Hepatocyte (in vitro differentiated cells): ENCODE measurements at regions not wholly inside any gene's neighbourhood (a gene's known extent, or its start where the extent isn't known, plus 50 kb on each side); places are given as distances from the start of the nearest gene placed in this dataset.

Source experiments
- DNase-seq: peaks from one replicate; pipeline ENCODE4 v3.0.0-alpha.2; 2016; ENCODE audit warnings: low spot score
- H2AFZ ChIP-seq: fragments of 200-600 bp; sonication (generic); 2 replicates; pipeline ENCODE4 v1.6.0; 2016; ENCODE audit warnings: antibody characterized with exemption, mild to moderate bottlenecking
- H3K27ac ChIP-seq: fragments of 200-600 bp; sonication (generic); 2 replicates; pipeline ENCODE4 v1.5.1; 2016; ENCODE audit warnings: mild to moderate bottlenecking
- H3K27me3 ChIP-seq: fragments of 200-600 bp; sonication (generic); 2 replicates; pipeline ENCODE4 v1.6.1; 2016
- H3K36me3 ChIP-seq: fragments of 200-600 bp; sonication (generic); replicated peaks from 2 replicates; pipeline ENCODE4 v1.5.1; 2016; ENCODE audit warnings: low read depth; ENCODE audit not compliant: insufficient read depth
- H3K4me1 ChIP-seq: fragments of 200-600 bp; sonication (generic); 2 replicates; pipeline ENCODE4 v1.5.1; 2016; ENCODE audit warnings: mild to moderate bottlenecking, moderate library complexity; ENCODE audit not compliant: insufficient read depth
- H3K4me2 ChIP-seq: fragments of 200-600 bp; sonication (generic); 2 replicates; pipeline ENCODE4 v1.6.0; 2016
- H3K4me3 ChIP-seq: fragments of 200-600 bp; sonication (generic); 2 replicates; pipeline ENCODE4 v1.5.1; 2016; ENCODE audit warnings: mild to moderate bottlenecking
- H3K79me2 ChIP-seq: fragments of 200-600 bp; sonication (generic); 2 replicates; pipeline ENCODE4 v1.6.0; 2017; ENCODE audit warnings: mild to moderate bottlenecking
- H3K9me2 ChIP-seq: fragments of 200-600 bp; sonication (generic); replicated peaks from 2 replicates; pipeline ENCODE4 v1.6.0; 2017; ENCODE audit warnings: mild to moderate bottlenecking; ENCODE audit not compliant: insufficient read depth
- H3K9me3 ChIP-seq: fragments of 200-600 bp; sonication (generic); 2 replicates; pipeline ENCODE4 v1.5.1; 2016; ENCODE audit warnings: low read depth, mild to moderate bottlenecking
- H4K20me1 ChIP-seq: fragments of 200-600 bp; sonication (generic); 2 replicates; pipeline ENCODE4 v1.6.0; 2016; ENCODE audit warnings: mild to moderate bottlenecking; ENCODE audit not compliant: insufficient read depth, poor library complexity, severe bottlenecking
- EZH2 ChIP-seq: fragments of 200-600 bp; sonication (generic); IDR thresholded peaks from 2 replicates; pipeline ENCODE4 v1.6.1; 2016; ENCODE audit warnings: antibody characterized with exemption, mild to moderate bottlenecking, borderline replicate concordance
- EZH2phosphoT487 ChIP-seq: fragments of 200-600 bp; sonication (generic); IDR thresholded peaks from one replicate; pipeline ENCODE4 v1.6.1; 2018; ENCODE audit warnings: antibody characterized with exemption, mild to moderate bottlenecking, low read depth, moderate library complexity; ENCODE audit not compliant: unreplicated experiment, severe bottlenecking
- WGBS: methylation state at CpG from one replicate; pipeline ENCODE4 v1.1.6; 2016; ENCODE audit warnings: low lambda C conversion rate; ENCODE audit errors: missing lambda C conversion rate; 5-methylcytosine and 5-hydroxymethylcytosine counted together
- TF ChIP-seq, protein P1 (sequence below): fragments of 200-600 bp; sonication (generic); IDR thresholded peaks from 2 replicates; pipeline ENCODE4 v1.5.1; 2016; ENCODE audit warnings: antibody characterized with exemption, mild to moderate bottlenecking; ENCODE audit not compliant: poor library complexity

- WGBS: 76% methylated on average over 14 of the region's 14 CpGs
- Histone ChIP-seq H3K36me3 (no peaks in the 10 kb centered on the region), H3K79me2 (no peaks in the 10 kb centered on the region), H3K4me1 (peaks cover 70% of the 10 kb centered on the region), H2AFZ (no peak overlapping the region), H4K20me1 (no peaks in the 10 kb centered on the region), H3K9me2 (no peaks in the 10 kb centered on the region), H3K4me2 (peak overlapping the region; percentile 49), H3K27ac (peak overlapping the region; percentile 84), H3K27me3 (no peaks in the 10 kb centered on the region), H3K4me3 (no peak overlapping the region), H3K9me3 (no peaks in the 10 kb centered on the region)
- TF ChIP-seq EZH2phosphoT487: no peak
- TF ChIP-seq, protein P1, sequence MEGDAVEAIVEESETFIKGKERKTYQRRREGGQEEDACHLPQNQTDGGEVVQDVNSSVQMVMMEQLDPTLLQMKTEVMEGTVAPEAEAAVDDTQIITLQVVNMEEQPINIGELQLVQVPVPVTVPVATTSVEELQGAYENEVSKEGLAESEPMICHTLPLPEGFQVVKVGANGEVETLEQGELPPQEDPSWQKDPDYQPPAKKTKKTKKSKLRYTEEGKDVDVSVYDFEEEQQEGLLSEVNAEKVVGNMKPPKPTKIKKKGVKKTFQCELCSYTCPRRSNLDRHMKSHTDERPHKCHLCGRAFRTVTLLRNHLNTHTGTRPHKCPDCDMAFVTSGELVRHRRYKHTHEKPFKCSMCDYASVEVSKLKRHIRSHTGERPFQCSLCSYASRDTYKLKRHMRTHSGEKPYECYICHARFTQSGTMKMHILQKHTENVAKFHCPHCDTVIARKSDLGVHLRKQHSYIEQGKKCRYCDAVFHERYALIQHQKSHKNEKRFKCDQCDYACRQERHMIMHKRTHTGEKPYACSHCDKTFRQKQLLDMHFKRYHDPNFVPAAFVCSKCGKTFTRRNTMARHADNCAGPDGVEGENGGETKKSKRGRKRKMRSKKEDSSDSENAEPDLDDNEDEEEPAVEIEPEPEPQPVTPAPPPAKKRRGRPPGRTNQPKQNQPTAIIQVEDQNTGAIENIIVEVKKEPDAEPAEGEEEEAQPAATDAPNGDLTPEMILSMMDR: no peak
- no peak for TF ChIP-seq EZH2
- peak; percentile 42 for DNase-seq
Measured at GRCh38 chr2:8538931-8539621, 142.8 kb upstream of the ID2 start.

- TF ChIP-seq, protein P1: peak; percentile 29
- TF ChIP-seq EZH2: no peak
- peak overlapping the region; percentile 49 for H3K4me2 ChIP-seq
- H3K9me3 ChIP-seq: no peaks in the 10 kb centered on the region
- DNase-seq: peak; percentile 78
- H3K79me2 ChIP-seq: no peaks in the 10 kb centered on the region
- 67% methylated on average over 14 of the region's 14 CpGs for WGBS
- no peaks in the 10 kb centered on the region for H3K36me3 ChIP-seq
- H3K27ac ChIP-seq: peak overlapping the region; percentile 84
- peaks cover 64% of the 10 kb centered on the region for H3K4me1 ChIP-seq
- no peaks in the 10 kb centered on the region for H4K20me1 ChIP-seq
- H3K27me3 ChIP-seq: no peaks in the 10 kb centered on the region
- no peak overlapping the region for H2AFZ ChIP-seq
- H3K4me3 ChIP-seq: no peak overlapping the region
- no peaks in the 10 kb centered on the region for H3K9me2 ChIP-seq
Measured at GRCh38 chr2:8539743-8540551, 141.9 kb upstream of the ID2 start.

- Histone ChIP-seq H3K4me2 (no peak overlapping the region), H3K27me3 (no peaks in the 10 kb centered on the region), H3K79me2 (no peaks in the 10 kb centered on the region), H3K4me1 (peaks cover 58% of the 10 kb centered on the region), H4K20me1 (no peaks in the 10 kb centered on the region), H3K27ac (peak overlapping the region; percentile 84), H2AFZ (no peak overlapping the region), H3K9me2 (no peaks in the 10 kb centered on the region), H3K36me3 (no peaks in the 10 kb centered on the region), H3K9me3 (no peaks in the 10 kb centered on the region), H3K4me3 (no peak overlapping the region)
- no peak for DNase-seq
- TF ChIP-seq EZH2phosphoT487: no peak
- 100% methylated on average over 2 of the region's 2 CpGs for WGBS
Measured at GRCh38 chr2:8540552-8541055, 141.3 kb upstream of the ID2 start.

DNA sequence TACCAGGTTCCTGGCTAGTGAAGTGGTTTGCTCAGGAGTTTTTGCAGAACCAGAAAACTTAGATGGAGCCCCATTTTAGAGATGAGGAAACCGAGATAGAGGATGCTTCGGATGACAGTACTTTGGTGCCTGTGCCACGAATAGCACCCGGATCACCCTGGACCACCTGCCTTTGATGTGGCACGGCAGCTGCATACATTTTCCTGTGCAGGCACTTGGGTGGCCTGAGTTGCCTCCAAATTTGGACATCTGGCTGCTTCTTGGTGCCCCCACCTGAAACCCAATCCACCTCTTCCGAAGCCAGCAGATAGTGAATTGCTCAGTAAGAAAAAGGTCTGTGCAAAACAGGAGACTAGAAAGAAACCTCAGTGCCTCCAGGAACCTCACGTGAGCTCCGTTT lies 140.6 kb upstream of the ID2 start:
- Histone ChIP-seq H3K36me3 (no peaks in the 10 kb centered on the region), H3K79me2 (no peaks in the 10 kb centered on the region)
- 91% methylated on average over 8 of the region's 8 CpGs for WGBS

More for the DNA sequence above, 140.6 kb upstream of the ID2 start:
- Histone ChIP-seq H3K9me2 (no peaks in the 10 kb centered on the region), H3K4me2 (no peak overlapping the region), H3K27ac (no peak overlapping the region), H3K27me3 (no peaks in the 10 kb centered on the region), H4K20me1 (no peaks in the 10 kb centered on the region), H3K4me3 (no peak overlapping the region), H3K9me3 (no peaks in the 10 kb centered on the region), H3K4me1 (peaks cover 53% of the 10 kb centered on the region), H2AFZ (no peak overlapping the region)
- DNase-seq: no peak
- TF ChIP-seq EZH2: no peak
- TF ChIP-seq, protein P1: no peak
- TF ChIP-seq EZH2phosphoT487: no peak
